HepG2 (cell line): ENCODE measurements at regions not wholly inside any gene's neighbourhood (a gene's known extent, or its start where the extent isn't known, plus 50 kb on each side); places are given as distances from the start of the nearest gene placed in this dataset.

Experiments
- ARID5B ChIP-seq: IDR thresholded peaks from 2 replicates; pipeline ENCODE4 v1.4.0; 2020; ENCODE audit warnings: mild to moderate bottlenecking, missing genetic modification reagents
- ETV6 ChIP-seq: sonication (generic); formaldehyde crosslinking; conservative IDR thresholded peaks from 2 replicates; pipeline ENCODE4 v1.4.0; 2020; ENCODE audit warnings: missing genetic modification reagents
- FOXK2 ChIP-seq: fragments of 450-650 bp; IDR thresholded peaks from 2 replicates; pipeline ENCODE4 v1.6.1; 2016
- PBX3 ChIP-seq: sonication (generic); formaldehyde crosslinking; IDR thresholded peaks from 2 replicates; pipeline ENCODE4 v1.8.1; 2023; ENCODE audit warnings: missing genetic modification reagents, inconsistent platforms, borderline replicate concordance
- RBFOX2 ChIP-seq: fragments of 200-400 bp; formaldehyde crosslinking; IDR thresholded peaks from 2 replicates; pipeline ENCODE4 v1.6.1; 2017; ENCODE audit warnings: low read depth, mild to moderate bottlenecking, low read length
- REST ChIP-seq, 2 experiments: IDR thresholded peaks; 2 replicates each; pipeline ENCODE4 v1.6.1; 2011 to 2012; ENCODE audit warnings: low read length in 2 of 2, borderline replicate concordance in 1 of 2, low read depth in 1 of 2, mild to moderate bottlenecking in 1 of 2, moderate library complexity in 1 of 2
- RXRA ChIP-seq: sonication (generic); formaldehyde crosslinking; IDR thresholded peaks from 2 replicates; pipeline ENCODE4 v1.5.1; 2020; ENCODE audit warnings: missing genetic modification reagents
- SP1 ChIP-seq, 2 experiments: fragments of 450-650 bp in 1 of 2; sonication (generic) in 1 of 2; formaldehyde crosslinking in 1 of 2; IDR thresholded peaks; 2 replicates each; pipeline versions ENCODE4 v1.4.0 to v1.6.1; 2016 to 2020; ENCODE audit warnings: missing genetic modification reagents in 1 of 2
- TIGD3 ChIP-seq: sonication (generic); formaldehyde crosslinking; IDR thresholded peaks from 2 replicates; pipeline ENCODE4 v1.5.1; 2020; ENCODE audit warnings: mild to moderate bottlenecking, missing genetic modification reagents, borderline replicate concordance
- ZKSCAN5 ChIP-seq: sonication (generic); formaldehyde crosslinking; IDR thresholded peaks from 2 replicates; pipeline ENCODE4 v1.5.1; 2020; ENCODE audit warnings: mild to moderate bottlenecking, missing genetic modification reagents
- ZNF597 ChIP-seq: sonication (generic); formaldehyde crosslinking; IDR thresholded peaks from 2 replicates; pipeline ENCODE4 v1.5.0; 2020; ENCODE audit warnings: missing genetic modification reagents

GRCh38 chr3:29088579-29088978 is 192.3 kb upstream of the RBMS3 start:
- TF ChIP-seq REST (IDR thresholded peaks at IDR 0.05; ENCODE audit: borderline replicate concordance in 1 of 2, low read depth in 1 of 2, low read length in 2 of 2) (no peak), RBFOX2 (no peak), TIGD3 (CRISPR knock-in tag) (no peak), RXRA (CRISPR knock-in tag) (no peak), ZKSCAN5 (CRISPR knock-in tag) (no peak), FOXK2 (no peak), ZNF597 (no peak), ARID5B (CRISPR knock-in tag) (no peak), ETV6 (CRISPR knock-in tag) (no peak), PBX3 (no peak), SP1 (IDR thresholded peaks at IDR 0.05) (no peak), SP1 (CRISPR knock-in tag; IDR thresholded peaks at IDR 0.05) (no peak)
